Neutrophil (primary cell): ENCODE measurements at regions not wholly inside any gene's neighbourhood (a gene's known extent, or its start where the extent isn't known, plus 50 kb on each side); places are given as distances from the start of the nearest gene placed in this dataset.
"Not testable (repeated sequence)": the region's sequence is repeated elsewhere in the genome, so short reads cannot be mapped to it uniquely, and the experiment has no call there.

ENCODE experiments used
- H3K27ac ChIP-seq: fragments of 200-600 bp; sonication (generic); 2 replicates; pipeline ENCODE4 v1.5.1; 2016; ENCODE audit warnings: mild to moderate bottlenecking, moderate library complexity
- H3K27me3 ChIP-seq: fragments of 200-600 bp; sonication (generic); 2 replicates; pipeline ENCODE4 v1.6.0; 2016; ENCODE audit warnings: mild to moderate bottlenecking
- H3K36me3 ChIP-seq: fragments of 200-600 bp; sonication (generic); 2 replicates; pipeline ENCODE4 v1.5.1; 2017
- H3K4me1 ChIP-seq, 2 experiments: fragments of 200-600 bp in 1 of 2; sonication (generic) in 1 of 2; 1 replicate in 1 of 2; 2 replicates in 1 of 2; pipeline versions ENCODE4 v1.5.1 to v1.6.1; 2013 to 2016; ENCODE audit warnings: low read depth in 1 of 2, low read length in 1 of 2, mild to moderate bottlenecking in 1 of 2, moderate library complexity in 1 of 2; ENCODE audit not compliant: control insufficient read depth in 1 of 2, insufficient read depth in 1 of 2
- H3K4me3 ChIP-seq, 2 experiments: fragments of 200-600 bp in 1 of 2; sonication (generic) in 1 of 2; 1 replicate in 1 of 2; 2 replicates in 1 of 2; pipeline ENCODE4 v1.5.1; 2013 to 2016; ENCODE audit warnings: low read depth in 1 of 2, low read length in 1 of 2, mild to moderate bottlenecking in 1 of 2, moderate library complexity in 1 of 2
- H3K9me3 ChIP-seq: fragments of 200-600 bp; sonication (generic); 2 replicates; pipeline ENCODE4 v1.5.1; 2016
- TF ChIP-seq, protein P1 (sequence below): fragments of 200-600 bp; sonication (generic); IDR thresholded peaks from 2 replicates; pipeline ENCODE4 v1.5.1; 2016; ENCODE audit warnings: antibody characterized with exemption

DNA sequence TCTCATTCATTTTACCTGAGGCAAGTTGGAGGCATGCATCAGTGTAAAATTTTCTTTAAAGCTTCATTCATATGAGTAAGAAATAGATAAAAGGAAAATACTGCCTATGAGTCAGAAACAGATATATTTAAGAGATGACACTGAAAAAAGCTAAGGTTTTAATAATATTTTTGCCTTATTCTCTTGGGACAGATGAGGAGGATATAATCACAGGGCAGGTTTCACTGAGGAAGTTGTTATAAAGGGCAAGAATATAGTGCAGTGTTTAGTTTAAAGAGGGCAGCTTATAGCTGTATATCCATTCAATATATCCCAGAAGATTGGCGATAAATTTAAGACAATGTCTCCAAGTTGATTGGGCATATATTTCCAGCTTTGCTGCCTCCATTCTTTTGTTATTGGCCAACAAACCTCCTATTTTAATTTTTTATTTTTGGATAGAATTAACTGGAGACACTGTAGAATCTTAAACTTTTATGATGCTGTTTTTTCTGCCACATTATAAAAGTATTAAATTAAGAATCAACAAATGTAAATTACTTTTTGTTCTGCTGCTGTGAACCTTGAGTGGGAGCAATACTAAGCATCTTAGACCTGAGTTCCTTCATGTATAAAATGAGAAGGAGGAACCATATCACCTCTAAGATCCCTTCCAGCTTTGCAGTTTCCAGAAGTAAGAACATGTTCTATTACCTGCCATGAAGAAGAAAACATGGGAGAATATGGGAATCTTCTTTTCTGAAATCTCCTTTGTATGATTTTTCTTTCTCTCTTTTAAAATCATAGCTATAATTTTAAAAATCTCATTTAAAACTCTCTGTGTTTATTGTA is 171.6 kb downstream of the S1PR1 start:
- no peak overlapping the region for H3K27ac ChIP-seq
- TF ChIP-seq, protein P1, sequence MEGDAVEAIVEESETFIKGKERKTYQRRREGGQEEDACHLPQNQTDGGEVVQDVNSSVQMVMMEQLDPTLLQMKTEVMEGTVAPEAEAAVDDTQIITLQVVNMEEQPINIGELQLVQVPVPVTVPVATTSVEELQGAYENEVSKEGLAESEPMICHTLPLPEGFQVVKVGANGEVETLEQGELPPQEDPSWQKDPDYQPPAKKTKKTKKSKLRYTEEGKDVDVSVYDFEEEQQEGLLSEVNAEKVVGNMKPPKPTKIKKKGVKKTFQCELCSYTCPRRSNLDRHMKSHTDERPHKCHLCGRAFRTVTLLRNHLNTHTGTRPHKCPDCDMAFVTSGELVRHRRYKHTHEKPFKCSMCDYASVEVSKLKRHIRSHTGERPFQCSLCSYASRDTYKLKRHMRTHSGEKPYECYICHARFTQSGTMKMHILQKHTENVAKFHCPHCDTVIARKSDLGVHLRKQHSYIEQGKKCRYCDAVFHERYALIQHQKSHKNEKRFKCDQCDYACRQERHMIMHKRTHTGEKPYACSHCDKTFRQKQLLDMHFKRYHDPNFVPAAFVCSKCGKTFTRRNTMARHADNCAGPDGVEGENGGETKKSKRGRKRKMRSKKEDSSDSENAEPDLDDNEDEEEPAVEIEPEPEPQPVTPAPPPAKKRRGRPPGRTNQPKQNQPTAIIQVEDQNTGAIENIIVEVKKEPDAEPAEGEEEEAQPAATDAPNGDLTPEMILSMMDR = no peak
- H3K9me3 ChIP-seq = no peaks in the 10 kb centered on the region
- no peak overlapping the region for H3K4me3 ChIP-seq
- no peaks in the 10 kb centered on the region for H3K36me3 ChIP-seq
- no peaks in the 10 kb centered on the region for H3K4me1 ChIP-seq
- no peaks in the 10 kb centered on the region for H3K27me3 ChIP-seq

DNA sequence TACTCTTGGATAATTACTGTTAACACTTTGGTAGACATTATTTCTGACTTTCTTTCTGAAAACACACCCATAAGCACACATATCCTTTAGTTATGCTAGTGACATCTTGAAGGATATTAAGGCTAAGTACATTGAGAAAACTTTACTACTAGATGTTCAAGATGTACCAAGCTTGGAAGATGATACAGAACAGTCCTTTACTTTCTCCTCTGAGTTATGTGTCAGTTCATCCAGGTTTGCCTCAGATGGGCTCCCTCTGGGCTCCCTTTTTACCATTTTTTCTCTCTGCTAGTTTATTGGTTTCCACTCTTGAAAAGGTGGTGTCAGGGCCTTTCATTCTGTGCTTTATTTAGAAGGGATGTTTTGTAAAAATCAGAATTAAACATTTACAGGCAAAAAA is 172.3 kb downstream of the S1PR1 start:
- Histone ChIP-seq H3K4me3 (no peak overlapping the region), H3K27me3 (no peaks in the 10 kb centered on the region), H3K27ac (no peak overlapping the region), H3K4me1 (no peaks in the 10 kb centered on the region), H3K9me3 (no peaks in the 10 kb centered on the region), H3K36me3 (no peaks in the 10 kb centered on the region)
- TF ChIP-seq, protein P1 = no peak

DNA sequence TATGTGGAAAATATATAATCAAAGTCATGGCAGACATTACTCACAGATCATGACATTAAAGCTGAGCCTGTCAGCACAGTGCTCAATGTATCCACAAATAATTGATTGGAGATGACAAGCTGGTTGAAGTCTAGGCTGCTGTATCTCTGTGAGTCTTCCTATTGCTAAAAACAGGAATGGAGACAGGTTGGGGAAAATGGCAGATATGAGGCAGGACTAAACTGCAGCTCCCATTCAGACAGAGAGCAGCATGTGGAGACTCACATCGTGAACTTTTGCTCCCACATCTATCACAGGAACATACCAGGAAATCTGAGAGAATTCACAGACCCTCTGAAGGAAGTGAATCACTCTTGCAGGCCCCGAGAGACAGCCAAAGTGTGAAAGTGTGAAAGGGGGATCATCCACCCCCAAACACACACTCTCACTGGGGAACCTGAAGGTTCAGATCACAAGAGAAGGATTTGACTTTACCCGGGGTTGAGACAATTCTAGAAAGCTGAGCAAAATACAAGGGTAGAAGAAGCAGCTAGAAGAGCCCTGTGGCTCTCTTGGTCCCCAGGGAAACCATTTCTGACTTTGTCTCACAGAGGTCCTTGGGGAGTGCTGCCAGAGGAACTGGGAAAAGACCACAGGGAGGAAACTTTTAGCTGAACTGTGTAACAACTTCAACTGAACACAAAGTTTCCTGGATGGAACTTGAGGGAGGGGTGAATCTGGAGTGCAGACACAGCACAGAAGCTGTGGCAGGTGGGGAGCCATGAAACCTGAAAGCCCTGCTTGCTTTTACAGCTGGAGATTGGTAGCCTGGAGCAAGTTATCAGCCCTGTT is 173.4 kb downstream of the S1PR1 start:
- Histone ChIP-seq H3K4me1 (no peaks in the 10 kb centered on the region), H3K27me3 (no peaks in the 10 kb centered on the region), H3K36me3 (no peaks in the 10 kb centered on the region), H3K9me3 (no peaks in the 10 kb centered on the region), H3K4me3 (no peak overlapping the region), H3K27ac (no peak overlapping the region)
- TF ChIP-seq, protein P1 = no peak

DNA sequence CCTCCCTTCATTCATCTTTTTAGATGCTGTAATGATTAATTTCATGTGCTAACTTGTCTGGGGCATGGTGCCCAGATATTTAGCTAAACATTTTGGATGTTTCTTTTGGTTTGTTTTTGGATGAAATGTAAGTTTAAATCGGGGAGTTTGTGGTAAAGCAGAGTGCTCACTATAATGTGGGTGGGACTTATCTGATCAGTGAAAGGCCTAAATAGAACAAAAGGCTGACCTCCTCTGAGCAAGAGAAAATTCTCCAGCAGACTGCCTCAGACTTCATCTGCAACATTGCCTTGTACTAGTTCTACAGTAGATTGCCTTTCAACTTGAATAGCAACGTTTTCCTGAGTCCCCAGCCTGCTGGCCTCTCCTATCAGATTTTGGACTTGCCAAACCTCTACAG is 183.6 kb downstream of the S1PR1 start:
- Histone ChIP-seq H3K36me3 (no peaks in the 10 kb centered on the region), H3K4me1 (no peaks in the 10 kb centered on the region), H3K27me3 (no peaks in the 10 kb centered on the region), H3K9me3 (no peaks in the 10 kb centered on the region), H3K27ac (no peak overlapping the region), H3K4me3 (no peak overlapping the region)
- TF ChIP-seq, protein P1 = no peak

DNA sequence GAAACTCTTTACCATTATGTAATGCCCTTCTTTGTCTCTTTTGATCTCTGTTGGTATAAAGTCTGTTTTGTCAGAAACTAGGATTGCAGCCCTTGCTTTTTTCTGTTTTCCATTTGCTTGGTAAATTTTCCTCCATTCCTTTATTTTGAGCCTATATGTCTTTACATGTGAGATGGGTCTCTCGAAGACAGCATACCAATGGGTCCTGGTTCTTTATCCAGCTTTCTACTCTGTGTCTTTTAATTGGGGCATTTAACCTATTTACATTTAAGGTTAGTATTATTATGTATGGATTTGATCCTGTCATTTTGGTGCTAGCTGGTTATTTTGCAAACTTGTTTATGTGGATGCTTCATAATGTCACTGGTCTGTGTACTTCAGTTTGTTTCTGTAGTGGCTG is 191.3 kb downstream of the S1PR1 start:
- not testable (repeated sequence) for H3K36me3 ChIP-seq, H3K27me3 ChIP-seq, H3K4me3 ChIP-seq, H3K27ac ChIP-seq, H3K9me3 ChIP-seq, H3K4me1 ChIP-seq

DNA sequence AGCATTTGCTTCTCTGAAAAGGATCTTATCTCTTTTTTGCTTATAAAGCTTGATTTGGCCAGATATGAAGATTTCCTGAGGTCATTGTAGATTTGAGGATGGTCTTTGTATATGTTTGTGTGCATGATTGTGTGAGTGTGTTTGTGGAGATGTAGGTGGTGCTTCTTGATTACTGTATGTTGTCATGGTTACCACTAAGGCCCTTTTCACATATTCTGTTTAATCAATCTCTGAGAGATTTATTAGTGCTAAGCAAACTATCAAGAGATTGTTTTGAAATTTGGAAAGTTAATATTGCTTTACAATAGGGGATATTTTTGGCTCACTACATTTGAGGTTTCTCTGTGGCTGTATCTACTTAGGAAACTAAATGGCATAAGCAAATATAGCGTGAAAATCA is 191.7 kb downstream of the S1PR1 start:
- TF ChIP-seq, protein P1 = no peak
- Histone ChIP-seq H3K27me3 (no peaks in the 10 kb centered on the region), H3K9me3 (no peaks in the 10 kb centered on the region), H3K36me3 (no peaks in the 10 kb centered on the region), H3K27ac (no peak overlapping the region), H3K4me1 (no peaks in the 10 kb centered on the region), H3K4me3 (no peak overlapping the region)
